Liver (tissue), 8 donors: ENCODE measurements at regions not wholly inside any gene's neighbourhood (a gene's known extent, or its start where the extent isn't known, plus 50 kb on each side); places are given as distances from the start of the nearest gene placed in this dataset.

Experiments
- DNase-seq: peaks from one replicate; pipeline ENCODE4 v3.0.0-alpha.2; 2017; ENCODE audit warnings: low spot score
- H3K27ac ChIP-seq, 2 donors: one replicate each; pipeline ENCODE4 v1.7.0; 2013; ENCODE audit warnings: inconsistent platforms in 2 of 2, low read length in 2 of 2, control low read depth in 1 of 2, low read depth in 1 of 2, mild to moderate bottlenecking in 1 of 2
- H3K27me3 ChIP-seq, 4 donors: one replicate each; pipeline versions ENCODE4 v1.6.1 to v1.7.0; 2013; ENCODE audit warnings: low read length in 3 of 4, inconsistent platforms in 1 of 4, mild to moderate bottlenecking in 1 of 4, moderate library complexity in 1 of 4; ENCODE audit not compliant: control insufficient read depth in 4 of 4, insufficient read depth in 4 of 4
- H3K36me3 ChIP-seq, 4 donors: one replicate each; pipeline versions ENCODE4 v1.6.1 to v1.7.0; 2013; ENCODE audit warnings: low read length in 3 of 4, mild to moderate bottlenecking in 3 of 4, low read depth in 1 of 4, moderate library complexity in 1 of 4; ENCODE audit not compliant: control insufficient read depth in 4 of 4, insufficient read depth in 3 of 4
- H3K4me1 ChIP-seq, 4 donors: one replicate each; pipeline versions ENCODE4 v1.6.1 to v1.7.0; 2013; ENCODE audit warnings: low read length in 3 of 4, mild to moderate bottlenecking in 3 of 4, moderate library complexity in 1 of 4; ENCODE audit not compliant: control insufficient read depth in 4 of 4, insufficient read depth in 4 of 4
- H3K4me3 ChIP-seq, 3 donors: one replicate each; pipeline versions ENCODE4 v1.6.1 to v1.7.0; 2013; ENCODE audit warnings: low read length in 3 of 3, control low read depth in 1 of 3, low read depth in 1 of 3, mild to moderate bottlenecking in 1 of 3
- H3K9ac ChIP-seq, 2 donors: one replicate each; pipeline ENCODE4 v1.7.0; 2013; ENCODE audit warnings: low read length in 2 of 2, mild to moderate bottlenecking in 2 of 2, moderate library complexity in 2 of 2, control low read depth in 1 of 2, low read depth in 1 of 2
- H3K9me3 ChIP-seq, 4 donors: one replicate each; pipeline versions ENCODE4 v1.6.1 to v1.7.0; 2013; ENCODE audit warnings: low read length in 3 of 4; ENCODE audit not compliant: control insufficient read depth in 4 of 4
- CTCF ChIP-seq: fragments of 150-350 bp; IDR thresholded peaks from 2 replicates; pipeline ENCODE4 v1.5.1; 2017; ENCODE audit warnings: improper control_type of control experiment, low read depth, low read length; ENCODE audit not compliant: missing input control
- EGR1 ChIP-seq, 2 donors: IDR thresholded peaks; 2 replicates each; pipeline ENCODE4 v1.6.1; 2016 to 2018; ENCODE audit warnings: antibody characterized with exemption in 2 of 2, low read depth in 2 of 2
- FOXA1 ChIP-seq: IDR thresholded peaks from 2 replicates; pipeline ENCODE4 v1.6.1; 2016; ENCODE audit warnings: antibody characterized with exemption
- FOXA2 ChIP-seq: IDR thresholded peaks from 2 replicates; pipeline ENCODE4 v1.6.1; 2016; ENCODE audit warnings: antibody characterized with exemption
- GABPA ChIP-seq, 2 donors: IDR thresholded peaks in 1 of 2; conservative IDR thresholded peaks in 1 of 2; 2 replicates each; pipeline ENCODE4 v1.6.1; 2016; ENCODE audit warnings: antibody characterized with exemption in 2 of 2, mild to moderate bottlenecking in 1 of 2, moderate library complexity in 1 of 2
- HNF4A ChIP-seq, 2 donors: conservative IDR thresholded peaks; 2 replicates each; pipeline ENCODE4 v1.6.1; 2016; ENCODE audit warnings: antibody characterized with exemption in 2 of 2, mild to moderate bottlenecking in 2 of 2
- HNF4G ChIP-seq: IDR thresholded peaks from 2 replicates; pipeline ENCODE4 v1.6.1; 2016; ENCODE audit warnings: antibody characterized with exemption
- JUND ChIP-seq, 2 donors: IDR thresholded peaks; 2 replicates each; pipeline ENCODE4 v1.6.1; 2016; ENCODE audit warnings: antibody characterized with exemption in 2 of 2
- MAX ChIP-seq: IDR thresholded peaks from 2 replicates; pipeline ENCODE4 v1.6.1; 2016; ENCODE audit warnings: antibody characterized with exemption
- NR2F2 ChIP-seq: IDR thresholded peaks from 2 replicates; pipeline ENCODE4 v1.6.1; 2016; ENCODE audit warnings: antibody characterized with exemption
- RAD21 ChIP-seq, 2 donors: IDR thresholded peaks; 2 replicates each; pipeline ENCODE4 v1.6.1; 2016; ENCODE audit warnings: antibody characterized with exemption in 2 of 2, mild to moderate bottlenecking in 2 of 2
- RXRA ChIP-seq, 2 donors: IDR thresholded peaks; 2 replicates each; pipeline ENCODE4 v1.6.1; 2017 to 2018; ENCODE audit warnings: antibody characterized with exemption in 2 of 2, mild to moderate bottlenecking in 1 of 2
- SP1 ChIP-seq: IDR thresholded peaks from 2 replicates; pipeline ENCODE4 v1.6.1; 2018; ENCODE audit warnings: antibody characterized with exemption, mild to moderate bottlenecking
- TAF1 ChIP-seq: conservative IDR thresholded peaks from 2 replicates; pipeline ENCODE4 v1.6.1; 2016; ENCODE audit warnings: antibody characterized with exemption, mild to moderate bottlenecking
- YY1 ChIP-seq: IDR thresholded peaks from 2 replicates; pipeline ENCODE4 v1.6.1; 2016; ENCODE audit warnings: antibody characterized with exemption, mild to moderate bottlenecking
- WGBS: extraction: QIAGEN DNeasy Blood & Tissue Kit; methylation state at CpG from one replicate; pipeline ENCODE4 v1.1.7; 2013; 5-methylcytosine and 5-hydroxymethylcytosine counted together
- TF ChIP-seq, protein P1 (sequence below): IDR thresholded peaks from 2 replicates; pipeline ENCODE4 v1.6.1; 2016; ENCODE audit warnings: antibody characterized with exemption
- TF ChIP-seq, protein P2 (sequence below): IDR thresholded peaks from 2 replicates; pipeline ENCODE4 v1.6.1; 2016; ENCODE audit warnings: antibody characterized with exemption
- TF ChIP-seq, protein P3 (sequence below): IDR thresholded peaks from 2 replicates; pipeline ENCODE4 v1.6.1; 2016; ENCODE audit warnings: antibody characterized with exemption, mild to moderate bottlenecking
- donor health status: healthy.
- donor health status: healthy.
- donor health status: healthy.
- donor health status: healthy.
- donor health status: healthy.

- Histone ChIP-seq H3K9me3 (no peaks in the 10 kb centered on the region), H3K36me3 (no peaks in the 10 kb centered on the region), H3K4me3 (no peak overlapping the region), H3K27me3 (no peaks in the 10 kb centered on the region), H3K9ac (no peak overlapping the region), H3K27ac (no peak overlapping the region), H3K4me1 (peaks cover 0 to 5% (median 0%) of the 10 kb centered on the region in 4 donors)
- WGBS: 82% methylated on average over 2 of the region's 2 CpGs
- TF ChIP-seq NR2F2 (no peak), HNF4A (conservative IDR thresholded peaks at IDR 0.05) (no peak), MAX (no peak), HNF4G (no peak), FOXA1 (no peak), EGR1 (IDR thresholded peaks at IDR 0.05; ENCODE audit: low read depth in 2 of 2) (no peak), RXRA (IDR thresholded peaks at IDR 0.05) (no peak), JUND (IDR thresholded peaks at IDR 0.05) (no peak), SP1 (no peak)
- TF ChIP-seq, protein P1, sequence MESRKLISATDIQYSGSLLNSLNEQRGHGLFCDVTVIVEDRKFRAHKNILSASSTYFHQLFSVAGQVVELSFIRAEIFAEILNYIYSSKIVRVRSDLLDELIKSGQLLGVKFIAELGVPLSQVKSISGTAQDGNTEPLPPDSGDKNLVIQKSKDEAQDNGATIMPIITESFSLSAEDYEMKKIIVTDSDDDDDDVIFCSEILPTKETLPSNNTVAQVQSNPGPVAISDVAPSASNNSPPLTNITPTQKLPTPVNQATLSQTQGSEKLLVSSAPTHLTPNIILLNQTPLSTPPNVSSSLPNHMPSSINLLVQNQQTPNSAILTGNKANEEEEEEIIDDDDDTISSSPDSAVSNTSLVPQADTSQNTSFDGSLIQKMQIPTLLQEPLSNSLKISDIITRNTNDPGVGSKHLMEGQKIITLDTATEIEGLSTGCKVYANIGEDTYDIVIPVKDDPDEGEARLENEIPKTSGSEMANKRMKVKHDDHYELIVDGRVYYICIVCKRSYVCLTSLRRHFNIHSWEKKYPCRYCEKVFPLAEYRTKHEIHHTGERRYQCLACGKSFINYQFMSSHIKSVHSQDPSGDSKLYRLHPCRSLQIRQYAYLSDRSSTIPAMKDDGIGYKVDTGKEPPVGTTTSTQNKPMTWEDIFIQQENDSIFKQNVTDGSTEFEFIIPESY: no peak
- no peak for DNase-seq
Measured at GRCh38 chr3:69442771-69443311, 57.0 kb upstream of the FRMD4B start.

GRCh38 chr3:69441732-69442131 is 55.8 kb upstream of the FRMD4B start:
- no peak for DNase-seq
- H3K9me3 ChIP-seq: no peaks in the 10 kb centered on the region
- no peaks in the 10 kb centered on the region for H3K36me3 ChIP-seq
- no peak overlapping the region for H3K9ac ChIP-seq
- peaks cover 0 to 5% (median 0%) of the 10 kb centered on the region in 4 donors for H3K4me1 ChIP-seq
- H3K27me3 ChIP-seq: no peaks in the 10 kb centered on the region
- TF ChIP-seq FOXA2 (no peak), SP1 (no peak), RXRA (IDR thresholded peaks at IDR 0.05) (no peak), FOXA1 (no peak), EGR1 (IDR thresholded peaks at IDR 0.05; ENCODE audit: low read depth in 2 of 2) (no peak), YY1 (no peak), GABPA (IDR thresholded peaks at IDR 0.05 in 1 of 2, conservative IDR thresholded peaks at IDR 0.05 in 1 of 2) (no peak), NR2F2 (no peak), CTCF (no peak), HNF4A (conservative IDR thresholded peaks at IDR 0.05) (no peak), MAX (no peak), RAD21 (IDR thresholded peaks at IDR 0.05) (no peak), TAF1 (no peak), HNF4G (no peak), JUND (IDR thresholded peaks at IDR 0.05) (no peak)
- TF ChIP-seq, protein P2, sequence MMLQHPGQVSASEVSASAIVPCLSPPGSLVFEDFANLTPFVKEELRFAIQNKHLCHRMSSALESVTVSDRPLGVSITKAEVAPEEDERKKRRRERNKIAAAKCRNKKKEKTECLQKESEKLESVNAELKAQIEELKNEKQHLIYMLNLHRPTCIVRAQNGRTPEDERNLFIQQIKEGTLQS: no peak
- TF ChIP-seq, protein P1: no peak
- TF ChIP-seq, protein P3, sequence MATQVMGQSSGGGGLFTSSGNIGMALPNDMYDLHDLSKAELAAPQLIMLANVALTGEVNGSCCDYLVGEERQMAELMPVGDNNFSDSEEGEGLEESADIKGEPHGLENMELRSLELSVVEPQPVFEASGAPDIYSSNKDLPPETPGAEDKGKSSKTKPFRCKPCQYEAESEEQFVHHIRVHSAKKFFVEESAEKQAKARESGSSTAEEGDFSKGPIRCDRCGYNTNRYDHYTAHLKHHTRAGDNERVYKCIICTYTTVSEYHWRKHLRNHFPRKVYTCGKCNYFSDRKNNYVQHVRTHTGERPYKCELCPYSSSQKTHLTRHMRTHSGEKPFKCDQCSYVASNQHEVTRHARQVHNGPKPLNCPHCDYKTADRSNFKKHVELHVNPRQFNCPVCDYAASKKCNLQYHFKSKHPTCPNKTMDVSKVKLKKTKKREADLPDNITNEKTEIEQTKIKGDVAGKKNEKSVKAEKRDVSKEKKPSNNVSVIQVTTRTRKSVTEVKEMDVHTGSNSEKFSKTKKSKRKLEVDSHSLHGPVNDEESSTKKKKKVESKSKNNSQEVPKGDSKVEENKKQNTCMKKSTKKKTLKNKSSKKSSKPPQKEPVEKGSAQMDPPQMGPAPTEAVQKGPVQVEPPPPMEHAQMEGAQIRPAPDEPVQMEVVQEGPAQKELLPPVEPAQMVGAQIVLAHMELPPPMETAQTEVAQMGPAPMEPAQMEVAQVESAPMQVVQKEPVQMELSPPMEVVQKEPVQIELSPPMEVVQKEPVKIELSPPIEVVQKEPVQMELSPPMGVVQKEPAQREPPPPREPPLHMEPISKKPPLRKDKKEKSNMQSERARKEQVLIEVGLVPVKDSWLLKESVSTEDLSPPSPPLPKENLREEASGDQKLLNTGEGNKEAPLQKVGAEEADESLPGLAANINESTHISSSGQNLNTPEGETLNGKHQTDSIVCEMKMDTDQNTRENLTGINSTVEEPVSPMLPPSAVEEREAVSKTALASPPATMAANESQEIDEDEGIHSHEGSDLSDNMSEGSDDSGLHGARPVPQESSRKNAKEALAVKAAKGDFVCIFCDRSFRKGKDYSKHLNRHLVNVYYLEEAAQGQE: no peak
- H3K27ac ChIP-seq: no peak overlapping the region
- 68% methylated on average over 2 of the region's 2 CpGs for WGBS
- H3K4me3 ChIP-seq: no peak overlapping the region
